Coronary artery (tissue), 2 donors: ENCODE measurements at regions not wholly inside any gene's neighbourhood (a gene's known extent, or its start where the extent isn't known, plus 50 kb on each side); places are given as distances from the start of the nearest gene placed in this dataset.

Experiments used
- DNase-seq: peaks from one replicate; pipeline ENCODE4 v3.0.0-alpha.2; 2017; ENCODE audit warnings: low spot score
- H3K27ac ChIP-seq, 2 donors: fragments of 200-600 bp; sonication (generic); one replicate each; pipeline ENCODE4 v1.5.1; 2016 to 2019
- H3K4me3 ChIP-seq: fragments of 200-600 bp; sonication (generic); 2 replicates; pipeline ENCODE4 v1.5.1; 2016; ENCODE audit warnings: mild to moderate bottlenecking, moderate library complexity
- CTCF ChIP-seq: fragments of 200-600 bp; sonication (generic); IDR thresholded peaks from one replicate; pipeline ENCODE4 v1.5.1; 2019; ENCODE audit warnings: antibody characterized with exemption

DNA sequence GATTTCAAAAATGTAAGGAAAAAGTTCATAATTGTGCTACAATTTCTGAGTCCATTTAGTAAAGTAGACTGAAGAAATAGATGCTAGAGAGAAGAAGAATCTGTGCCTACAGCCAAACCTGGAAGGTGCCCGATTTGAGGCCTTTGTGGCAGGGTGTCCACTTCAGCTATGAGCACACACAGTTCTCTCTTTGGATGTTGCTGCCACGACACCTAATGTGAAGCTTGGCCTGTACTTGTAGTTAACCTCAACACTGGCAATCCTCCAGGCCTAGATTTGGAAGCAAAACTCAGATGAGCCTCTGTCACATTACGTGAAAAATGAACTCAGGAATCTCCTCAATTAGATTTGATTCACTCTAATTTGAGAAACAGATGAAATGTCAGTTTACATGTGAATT lies 90.1 kb upstream of the LRP1B start:
- no peak overlapping the region for H3K4me3 ChIP-seq
- no peak for TF ChIP-seq CTCF
- DNase-seq: no peak

DNA sequence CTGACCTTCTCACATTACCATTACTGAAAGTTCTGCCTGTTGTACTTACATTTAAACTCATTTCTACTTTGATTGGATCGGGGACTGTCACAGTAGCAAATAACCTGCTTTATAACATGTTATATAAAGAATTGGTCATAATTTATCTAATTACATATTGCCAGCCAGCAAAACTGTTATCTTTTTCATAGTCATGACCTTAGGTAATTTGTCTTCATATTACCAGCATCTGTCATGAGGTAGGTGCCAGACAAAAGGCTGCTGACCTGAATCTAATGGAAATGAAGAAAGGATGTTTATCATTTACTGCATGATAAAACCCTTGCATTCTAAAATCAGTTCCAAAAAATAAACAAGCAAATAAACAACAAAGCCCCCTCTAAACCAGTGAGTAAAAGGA lies 89.4 kb upstream of the LRP1B start:
- no peak overlapping the region for H3K27ac ChIP-seq
- H3K4me3 ChIP-seq: no peak overlapping the region
- no peak for DNase-seq
- TF ChIP-seq CTCF: no peak

More for the DNA sequence above, 90.1 kb upstream of the LRP1B start:
- no peak overlapping the region for H3K27ac ChIP-seq

- H3K4me3 ChIP-seq: no peak overlapping the region
- TF ChIP-seq CTCF: no peak
- no peak overlapping the region for H3K27ac ChIP-seq
- no peak for DNase-seq
Measured at GRCh38 chr2:142218471-142218870, 87.7 kb upstream of the LRP1B start.

DNA sequence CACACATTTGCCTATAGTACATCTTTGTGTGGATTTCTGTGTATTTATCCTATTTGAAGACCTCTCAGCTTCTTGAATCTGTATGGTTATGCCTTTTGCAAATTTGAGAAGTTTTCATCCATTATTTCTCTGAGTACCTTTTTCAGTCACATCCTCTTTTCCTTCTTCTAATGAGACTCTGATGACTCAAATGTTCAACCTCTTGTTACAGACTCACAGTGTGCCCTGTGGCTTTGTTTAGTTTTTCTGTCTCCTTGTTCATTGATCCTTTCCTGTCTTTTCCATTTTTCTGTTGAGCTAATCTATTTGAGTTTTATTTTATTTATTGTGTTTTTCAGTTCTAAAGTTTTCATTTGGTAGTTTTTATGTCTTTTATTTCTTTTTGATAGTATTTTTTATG lies 87.0 kb upstream of the LRP1B start:
- H3K27ac ChIP-seq: no peak overlapping the region
- no peak overlapping the region for H3K4me3 ChIP-seq
- DNase-seq: no peak
- TF ChIP-seq CTCF: no peak

GRCh38 chr2:142200062-142200461 lies 69.2 kb upstream of the LRP1B start:
- DNase-seq: no peak
- TF ChIP-seq CTCF: no peak
- no peak overlapping the region for H3K27ac ChIP-seq

DNA sequence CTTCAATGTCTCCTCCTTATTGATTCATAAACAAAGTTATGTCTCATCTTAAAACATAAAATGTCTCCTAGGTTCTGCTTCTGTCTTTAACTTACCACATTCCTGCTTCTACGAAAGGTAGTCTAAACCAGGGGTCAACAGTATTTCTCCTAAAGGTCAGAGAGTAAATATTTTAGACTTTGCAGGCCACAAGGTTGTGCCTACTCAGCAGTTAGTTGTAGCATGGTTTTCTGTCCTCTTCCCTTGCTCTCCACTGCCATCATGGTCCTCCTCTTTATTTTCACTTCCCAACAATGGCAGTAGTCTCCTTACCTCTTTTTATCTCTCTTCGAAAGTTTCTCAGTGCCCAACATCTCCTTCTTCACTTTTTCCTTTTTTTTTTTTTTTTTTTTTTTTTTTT lies 68.3 kb upstream of the LRP1B start:
- no peak overlapping the region for H3K27ac ChIP-seq
- DNase-seq: no peak
- H3K4me3 ChIP-seq: no peak overlapping the region
- TF ChIP-seq CTCF: no peak

More at GRCh38 chr2:142200062-142200461, 69.2 kb upstream of the LRP1B start:
- H3K4me3 ChIP-seq: no peak overlapping the region

GRCh38 chr2:142190805-142191204 lies 60.0 kb upstream of the LRP1B start:
- DNase-seq: no peak
- TF ChIP-seq CTCF: no peak
- Histone ChIP-seq H3K4me3 (no peak overlapping the region), H3K27ac (no peak overlapping the region)
